ENCODE measurements at regions not wholly inside any gene's neighbourhood (a gene's known extent, or its start where the extent isn't known, plus 50 kb on each side); places are given as distances from the start of the nearest gene placed in this dataset.
A peak's percentile ranks its signal among the peaks of the same experiment; 100 is the strongest.

DNA sequence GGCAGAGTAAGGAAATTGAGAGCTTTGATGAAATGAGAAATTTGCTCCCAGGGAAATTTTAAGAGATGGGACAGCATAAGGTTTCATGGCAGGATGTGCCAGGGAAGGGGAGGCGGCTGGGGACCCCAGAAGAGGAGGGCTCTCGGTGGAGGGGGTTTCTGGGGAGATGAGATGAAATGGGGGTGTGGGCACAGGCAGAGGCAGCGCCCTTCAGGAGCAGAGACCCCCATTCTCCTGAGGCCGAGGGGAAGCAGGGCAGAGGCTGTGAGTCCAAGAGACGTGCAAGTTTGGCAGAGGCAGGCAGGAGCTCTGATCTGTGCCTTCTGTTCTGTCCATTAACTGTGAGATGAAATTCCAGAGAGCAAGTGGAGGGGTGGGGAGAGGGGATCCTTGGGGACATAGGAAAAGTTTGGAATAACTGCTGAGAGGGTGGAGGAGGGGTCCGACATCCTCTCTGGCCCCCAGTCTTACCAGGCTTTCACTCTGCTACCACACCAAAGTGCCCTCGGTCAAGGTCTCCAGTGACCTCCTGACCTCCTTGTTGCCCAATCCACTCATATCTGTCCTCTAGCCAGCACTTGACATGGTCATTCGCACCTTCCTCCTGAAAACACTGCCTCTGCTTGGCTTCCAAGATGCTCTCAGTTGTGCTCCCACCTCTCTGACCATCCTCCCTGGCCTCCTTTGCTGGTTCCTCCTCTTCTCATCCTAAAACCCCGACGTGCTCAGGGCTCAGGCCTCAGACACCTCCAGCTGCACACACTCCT, 108.1 kb upstream of the MVB12B start:
- DNase-seq: no peak
- WGBS (ENCODE audit: insufficient coverage): 95% methylated on average over 10 of the region's 10 CpGs
- ChIA-PET POLR2A (no interaction called here), CTCF (no interaction called here)
- peaks cover 0 to 12% (median 6%) of the 10 kb centered on the region in 5 experiments for H3K27me3 ChIP-seq (replicated peaks in 2 of 5; ENCODE audit: control insufficient read depth in 4 of 5, insufficient read depth in 5 of 5, low read length in 4 of 5)
- no peak overlapping the region for H3K27ac ChIP-seq (ENCODE audit: insufficient read depth in 1 of 2, low read depth in 1 of 2, low read length in 2 of 2, poor library complexity in 1 of 2, severe bottlenecking in 2 of 2)
- no peaks in the 10 kb centered on the region for H3K36me3 ChIP-seq (ENCODE audit: control insufficient read depth in 4 of 4, insufficient read depth in 4 of 4, low read length in 3 of 4)
- H3K9me3 ChIP-seq (ENCODE audit: control extremely low read depth in 1 of 5, control insufficient read depth in 4 of 5, insufficient read depth in 2 of 5, low read depth in 1 of 5, low read length in 4 of 5): peaks cover 1 to 12% (median 3%) of the 10 kb centered on the region in 5 experiments
- H3K4me1 ChIP-seq (ENCODE audit: control extremely low read depth in 1 of 4, control insufficient read depth in 4 of 4, insufficient read depth in 4 of 4, low read length in 3 of 4): peaks cover 0 to 39% (median 25%) of the 10 kb centered on the region in 4 experiments
- H3K4me3 ChIP-seq (ENCODE audit: control insufficient read depth in 1 of 7, extremely low read depth in 1 of 7, insufficient read depth in 4 of 7, low read depth in 2 of 7, low read length in 6 of 7): no peak overlapping the region

DNA sequence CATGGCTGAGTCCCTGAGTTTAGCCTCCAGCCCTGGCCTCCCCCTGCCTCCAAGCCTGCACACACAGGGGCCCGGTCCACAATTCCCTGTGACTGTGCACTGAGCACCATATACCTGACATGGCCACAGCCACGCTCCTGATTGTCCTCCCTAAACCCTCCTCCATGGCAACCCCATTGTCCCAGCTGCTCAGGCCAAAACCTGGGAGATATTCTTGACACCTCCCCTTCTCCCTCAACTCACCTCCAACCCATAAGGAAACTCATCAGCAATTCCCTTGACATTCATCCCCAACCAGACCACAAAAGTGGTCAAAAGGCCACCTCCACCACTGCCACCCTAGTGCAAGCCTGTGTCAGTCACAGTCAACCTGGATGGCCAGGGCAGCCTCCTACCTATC, 107.5 kb upstream of the MVB12B start:
- H3K4me1 ChIP-seq (ENCODE audit: control extremely low read depth in 1 of 4, control insufficient read depth in 4 of 4, insufficient read depth in 4 of 4, low read length in 3 of 4): peaks cover 0 to 39% (median 25%) of the 10 kb centered on the region in 4 experiments
- peaks cover 0 to 15% (median 6%) of the 10 kb centered on the region in 5 experiments for H3K27me3 ChIP-seq (replicated peaks in 2 of 5; ENCODE audit: control insufficient read depth in 4 of 5, insufficient read depth in 5 of 5, low read length in 4 of 5)
- no peaks in the 10 kb centered on the region for H3K36me3 ChIP-seq (ENCODE audit: control insufficient read depth in 4 of 4, insufficient read depth in 4 of 4, low read length in 3 of 4)
- CTCF ChIA-PET: no interaction called here
- peaks cover 0 to 7% (median 1%) of the 10 kb centered on the region in 5 experiments for H3K9me3 ChIP-seq (ENCODE audit: control extremely low read depth in 1 of 5, control insufficient read depth in 4 of 5, insufficient read depth in 2 of 5, low read depth in 1 of 5, low read length in 4 of 5)
- WGBS (ENCODE audit: insufficient coverage): 93% methylated on average over 2 of the region's 2 CpGs
- no peak overlapping the region for H3K4me3 ChIP-seq (ENCODE audit: control insufficient read depth in 1 of 7, extremely low read depth in 1 of 7, insufficient read depth in 4 of 7, low read depth in 2 of 7, low read length in 6 of 7)
- POLR2A ChIA-PET: no interaction called here
- no peak for DNase-seq
- H3K27ac ChIP-seq (ENCODE audit: insufficient read depth in 1 of 2, low read depth in 1 of 2, low read length in 2 of 2, poor library complexity in 1 of 2, severe bottlenecking in 2 of 2): no peak overlapping the region

DNA sequence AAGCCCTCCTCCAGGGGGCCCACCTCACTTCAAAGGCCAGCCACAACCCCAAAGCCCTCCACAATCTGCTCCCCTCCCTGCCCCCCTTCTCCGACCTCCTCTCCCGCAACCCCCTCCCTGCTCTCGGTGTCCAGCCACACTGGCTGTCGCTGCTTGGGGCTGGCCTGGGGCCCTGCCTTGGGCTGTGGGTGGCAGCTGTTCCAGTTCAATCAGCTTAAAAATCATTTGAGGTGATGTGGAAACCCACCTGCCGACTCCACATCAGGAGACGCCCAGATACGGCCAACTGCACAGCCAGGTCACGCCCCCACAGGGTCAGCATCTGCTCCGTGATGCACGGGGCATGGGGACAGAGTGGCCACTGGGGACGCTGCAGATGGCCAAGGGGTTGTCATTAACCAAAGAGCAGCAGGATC, 107.0 kb upstream of the MVB12B start:
- CTCF ChIA-PET: no interaction called here
- Histone ChIP-seq H3K9me3 (ENCODE audit: control extremely low read depth in 1 of 5, control insufficient read depth in 4 of 5, insufficient read depth in 2 of 5, low read depth in 1 of 5, low read length in 4 of 5) (peaks cover 0 to 6% (median 1%) of the 10 kb centered on the region in 5 experiments), H3K4me3 (ENCODE audit: control insufficient read depth in 1 of 7, extremely low read depth in 1 of 7, insufficient read depth in 4 of 7, low read depth in 2 of 7, low read length in 6 of 7) (no peak overlapping the region), H3K27ac (ENCODE audit: insufficient read depth in 1 of 2, low read depth in 1 of 2, low read length in 2 of 2, poor library complexity in 1 of 2, severe bottlenecking in 2 of 2) (no peak overlapping the region), H3K27me3 (replicated peaks in 2 of 5; ENCODE audit: control insufficient read depth in 4 of 5, insufficient read depth in 5 of 5, low read length in 4 of 5) (peaks cover 0 to 15% (median 6%) of the 10 kb centered on the region in 5 experiments), H3K36me3 (ENCODE audit: control insufficient read depth in 4 of 4, insufficient read depth in 4 of 4, low read length in 3 of 4) (no peaks in the 10 kb centered on the region), H3K4me1 (ENCODE audit: control extremely low read depth in 1 of 4, control insufficient read depth in 4 of 4, insufficient read depth in 4 of 4, low read length in 3 of 4) (peaks cover 0 to 39% (median 25%) of the 10 kb centered on the region in 4 experiments)
- 91% methylated on average over 5 of the region's 11 CpGs for WGBS (ENCODE audit: insufficient coverage)
- no peak for DNase-seq
- POLR2A ChIA-PET: no interaction called here

DNA sequence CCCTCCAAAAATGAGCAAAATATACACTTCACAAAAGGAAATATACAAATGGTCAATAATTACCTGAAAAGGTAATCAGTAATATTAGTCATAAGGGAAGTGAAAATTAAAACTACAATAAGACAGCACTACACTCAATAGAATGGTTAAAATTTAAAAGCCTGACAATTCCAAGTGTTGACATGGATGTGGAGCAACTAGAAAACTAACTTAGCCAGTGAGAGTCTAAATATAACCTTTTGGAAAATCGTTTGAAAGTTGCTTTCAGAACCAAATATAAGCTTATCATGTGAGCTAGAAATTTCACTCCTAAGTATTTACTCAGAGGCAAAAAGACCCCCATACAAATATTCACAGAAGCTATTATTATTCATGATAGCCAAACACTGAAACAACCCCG, 105.1 kb upstream of the MVB12B start:
- WGBS (ENCODE audit: insufficient coverage): 80% methylated on average over 1 of the region's 2 CpGs
- H3K4me3 ChIP-seq (ENCODE audit: control insufficient read depth in 1 of 7, extremely low read depth in 1 of 7, insufficient read depth in 4 of 7, low read depth in 2 of 7, low read length in 6 of 7): no peak overlapping the region
- ChIA-PET POLR2A (no interaction called here), CTCF (interaction anchor here (0.8 kb wide), 1 partner anchor 34 kb away, joined by 3 read pairs; no protein-coding TSS in a partner anchor)
- peaks cover 0 to 6% (median 1%) of the 10 kb centered on the region in 5 experiments for H3K9me3 ChIP-seq (ENCODE audit: control extremely low read depth in 1 of 5, control insufficient read depth in 4 of 5, insufficient read depth in 2 of 5, low read depth in 1 of 5, low read length in 4 of 5)
- no peaks in the 10 kb centered on the region for H3K36me3 ChIP-seq (ENCODE audit: control insufficient read depth in 4 of 4, insufficient read depth in 4 of 4, low read length in 3 of 4)
- H3K4me1 ChIP-seq (ENCODE audit: control extremely low read depth in 1 of 4, control insufficient read depth in 4 of 4, insufficient read depth in 4 of 4, low read length in 3 of 4): peaks cover 0 to 35% (median 25%) of the 10 kb centered on the region in 4 experiments
- H3K27me3 ChIP-seq (replicated peaks in 2 of 5; ENCODE audit: control insufficient read depth in 4 of 5, insufficient read depth in 5 of 5, low read length in 4 of 5): peaks cover 0 to 15% (median 7%) of the 10 kb centered on the region in 5 experiments
- no peak overlapping the region for H3K27ac ChIP-seq (ENCODE audit: insufficient read depth in 1 of 2, low read depth in 1 of 2, low read length in 2 of 2, poor library complexity in 1 of 2, severe bottlenecking in 2 of 2)
- DNase-seq: no peak

DNA sequence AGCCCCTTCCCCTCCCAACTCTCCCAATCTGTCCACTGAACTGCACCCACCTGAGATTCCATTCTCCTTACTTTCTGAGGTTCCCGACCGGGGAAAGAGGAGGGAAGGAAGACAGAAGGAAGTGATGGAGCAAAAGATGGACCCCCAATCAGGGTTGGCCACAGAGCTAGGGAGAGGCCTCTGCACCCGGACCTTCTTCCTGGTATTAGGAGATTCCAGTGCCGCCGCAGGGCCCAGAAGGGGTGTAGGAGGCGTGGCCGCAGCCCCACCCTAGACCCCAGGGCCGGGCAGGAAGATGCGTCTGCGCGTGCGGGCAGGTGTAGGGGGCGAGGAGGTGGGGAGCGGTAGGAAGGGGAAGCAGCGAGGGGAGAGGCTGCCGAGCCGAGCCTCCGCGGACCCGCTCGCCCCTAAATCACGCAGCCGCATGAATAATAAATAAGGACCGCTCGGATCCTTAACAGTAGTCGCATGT, 104.2 kb upstream of the MVB12B start:
- Histone ChIP-seq H3K27ac (ENCODE audit: insufficient read depth in 1 of 2, low read depth in 1 of 2, low read length in 2 of 2, poor library complexity in 1 of 2, severe bottlenecking in 2 of 2) (no peak overlapping the region), H3K4me3 (ENCODE audit: control insufficient read depth in 1 of 7, extremely low read depth in 1 of 7, insufficient read depth in 4 of 7, low read depth in 2 of 7, low read length in 6 of 7) (peak overlapping the region in 5 of 7 experiments; percentile 37 to 75 (median 66)), H3K27me3 (replicated peaks in 2 of 5; ENCODE audit: control insufficient read depth in 4 of 5, insufficient read depth in 5 of 5, low read length in 4 of 5) (peaks cover 0 to 18% (median 11%) of the 10 kb centered on the region in 5 experiments), H3K36me3 (ENCODE audit: control insufficient read depth in 4 of 4, insufficient read depth in 4 of 4, low read length in 3 of 4) (no peaks in the 10 kb centered on the region), H3K9me3 (ENCODE audit: control extremely low read depth in 1 of 5, control insufficient read depth in 4 of 5, insufficient read depth in 2 of 5, low read depth in 1 of 5, low read length in 4 of 5) (peaks cover 0 to 6% (median 1%) of the 10 kb centered on the region in 5 experiments), H3K4me1 (ENCODE audit: control extremely low read depth in 1 of 4, control insufficient read depth in 4 of 4, insufficient read depth in 4 of 4, low read length in 3 of 4) (peaks cover 0 to 27% (median 20%) of the 10 kb centered on the region in 4 experiments)
- ChIA-PET POLR2A (interaction anchor here (0.6 kb wide), 1 partner anchor 983 kb away, joined by 5 read pairs; no protein-coding TSS in a partner anchor), CTCF (interaction anchor here (0.8 kb wide), 1 partner anchor 35 kb away, joined by 3 read pairs; no protein-coding TSS in a partner anchor)
- WGBS (ENCODE audit: insufficient coverage): under 1% methylated on average over 25 of the region's 26 CpGs
- DNase-seq: peak in 2 of 3 donors; percentile 47 to 64

DNA sequence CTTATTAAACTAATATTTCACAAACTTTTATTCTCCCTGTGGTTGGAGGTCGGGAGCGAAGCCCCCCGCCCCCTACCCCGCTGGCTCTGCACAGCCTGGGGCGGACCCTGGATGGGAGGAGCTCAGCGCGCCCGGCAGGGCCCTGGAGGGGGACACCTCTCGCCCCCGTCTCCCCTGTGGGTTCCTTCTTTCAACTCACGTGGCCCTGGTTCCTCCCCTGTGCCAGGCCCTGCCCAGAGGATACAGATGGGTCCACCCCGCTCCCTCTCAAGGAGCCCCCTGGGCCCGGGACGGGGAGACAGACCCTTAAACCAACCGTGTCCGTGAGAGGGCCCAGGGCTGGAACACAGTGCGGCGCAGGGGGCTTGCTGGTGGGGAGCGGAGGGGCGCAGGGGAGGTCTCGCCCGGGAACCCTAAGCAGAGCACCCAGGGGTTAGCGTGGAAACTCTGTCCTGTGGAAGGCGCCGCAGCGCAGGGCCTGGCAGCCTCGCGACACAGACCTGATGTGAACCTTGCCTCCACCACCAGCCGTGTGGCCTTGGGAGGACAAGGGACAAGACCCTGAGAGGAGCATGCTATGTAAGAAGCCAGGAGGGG, 103.7 kb upstream of the MVB12B start:
- POLR2A ChIA-PET: no interaction called here
- peaks cover 0 to 6% (median 1%) of the 10 kb centered on the region in 5 experiments for H3K9me3 ChIP-seq (ENCODE audit: control extremely low read depth in 1 of 5, control insufficient read depth in 4 of 5, insufficient read depth in 2 of 5, low read depth in 1 of 5, low read length in 4 of 5)
- H3K4me1 ChIP-seq (ENCODE audit: control extremely low read depth in 1 of 4, control insufficient read depth in 4 of 4, insufficient read depth in 4 of 4, low read length in 3 of 4): peaks cover 0 to 22% (median 15%) of the 10 kb centered on the region in 4 experiments
- peaks cover 0 to 18% (median 11%) of the 10 kb centered on the region in 5 experiments for H3K27me3 ChIP-seq (replicated peaks in 2 of 5; ENCODE audit: control insufficient read depth in 4 of 5, insufficient read depth in 5 of 5, low read length in 4 of 5)
- H3K36me3 ChIP-seq (ENCODE audit: control insufficient read depth in 4 of 4, insufficient read depth in 4 of 4, low read length in 3 of 4): no peaks in the 10 kb centered on the region
- 45% methylated on average over 21 of the region's 29 CpGs for WGBS (ENCODE audit: insufficient coverage)
- H3K4me3 ChIP-seq (ENCODE audit: control insufficient read depth in 1 of 7, extremely low read depth in 1 of 7, insufficient read depth in 4 of 7, low read depth in 2 of 7, low read length in 6 of 7): peak overlapping the region in 5 of 7 experiments; percentile 37 to 75 (median 66)
- CTCF ChIA-PET: no interaction called here
- DNase-seq: peak in 2 of 3 donors; percentile 72 to 80
- no peak overlapping the region for H3K27ac ChIP-seq (ENCODE audit: insufficient read depth in 1 of 2, low read depth in 1 of 2, low read length in 2 of 2, poor library complexity in 1 of 2, severe bottlenecking in 2 of 2)
